ENCODE measurements at regions not wholly inside any gene's neighbourhood (a gene's known extent, or its start where the extent isn't known, plus 50 kb on each side); places are given as distances from the start of the nearest gene placed in this dataset.

DNA sequence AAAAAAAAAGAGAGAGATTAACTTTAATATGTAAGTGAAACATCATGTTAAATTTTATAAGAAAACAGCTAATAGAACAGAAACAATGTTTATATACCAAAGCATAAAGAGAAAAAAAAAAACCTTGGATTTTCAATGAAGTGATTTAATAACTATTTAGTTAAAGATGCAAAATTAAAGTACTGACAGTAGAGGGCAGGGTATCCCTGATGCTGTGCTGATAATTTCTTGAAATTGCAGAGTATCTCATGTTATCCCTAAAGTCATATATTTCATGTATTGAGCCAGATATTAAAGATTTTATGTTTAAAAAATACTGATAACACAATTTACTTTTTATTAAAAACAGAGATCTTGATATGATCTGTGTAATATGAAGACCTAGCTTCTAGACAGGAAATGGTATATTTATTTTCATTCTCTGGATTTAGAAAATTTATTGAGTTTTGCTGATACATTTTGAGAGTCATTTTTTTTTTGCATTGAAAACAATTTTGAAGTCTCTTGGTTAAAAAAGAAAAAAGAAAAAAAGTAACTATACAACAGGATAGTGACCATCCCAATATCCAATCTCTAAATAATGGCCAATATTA lies 273.2 kb downstream of the USP25 start:
- TF ChIP-seq POLR2A (IDR thresholded peaks at IDR 0.05; ENCODE audit: low read depth, low read length): no peak
- no peak for TF ChIP-seq POLR2AphosphoS5 (IDR thresholded peaks at IDR 0.05; ENCODE audit: low read depth, low read length)

All from GM12892 (cell line).